ENCODE measurements at regions not wholly inside any gene's neighbourhood (a gene's known extent, or its start where the extent isn't known, plus 50 kb on each side); places are given as distances from the start of the nearest gene placed in this dataset.

- intact Hi-C loops (cut with DNase I) = no loop called here
- H3K27ac ChIP-seq = no peak overlapping the region
- peaks cover 0 to 15% (median 0%) of the 10 kb centered on the region in 11 donors for H3K9me3 ChIP-seq
- TF ChIP-seq, protein P1, sequence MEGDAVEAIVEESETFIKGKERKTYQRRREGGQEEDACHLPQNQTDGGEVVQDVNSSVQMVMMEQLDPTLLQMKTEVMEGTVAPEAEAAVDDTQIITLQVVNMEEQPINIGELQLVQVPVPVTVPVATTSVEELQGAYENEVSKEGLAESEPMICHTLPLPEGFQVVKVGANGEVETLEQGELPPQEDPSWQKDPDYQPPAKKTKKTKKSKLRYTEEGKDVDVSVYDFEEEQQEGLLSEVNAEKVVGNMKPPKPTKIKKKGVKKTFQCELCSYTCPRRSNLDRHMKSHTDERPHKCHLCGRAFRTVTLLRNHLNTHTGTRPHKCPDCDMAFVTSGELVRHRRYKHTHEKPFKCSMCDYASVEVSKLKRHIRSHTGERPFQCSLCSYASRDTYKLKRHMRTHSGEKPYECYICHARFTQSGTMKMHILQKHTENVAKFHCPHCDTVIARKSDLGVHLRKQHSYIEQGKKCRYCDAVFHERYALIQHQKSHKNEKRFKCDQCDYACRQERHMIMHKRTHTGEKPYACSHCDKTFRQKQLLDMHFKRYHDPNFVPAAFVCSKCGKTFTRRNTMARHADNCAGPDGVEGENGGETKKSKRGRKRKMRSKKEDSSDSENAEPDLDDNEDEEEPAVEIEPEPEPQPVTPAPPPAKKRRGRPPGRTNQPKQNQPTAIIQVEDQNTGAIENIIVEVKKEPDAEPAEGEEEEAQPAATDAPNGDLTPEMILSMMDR (IDR thresholded peaks at IDR 0.05) = no peak
- no peak for ATAC-seq
- no peaks in the 10 kb centered on the region for H3K27me3 ChIP-seq
- WGBS, 2 donors = 84 to 86% methylated on average over 2 of the region's 2 CpGs
- no peak for DNase-seq
- no peaks in the 10 kb centered on the region for H3K4me1 ChIP-seq
- no peak overlapping the region for H3K4me3 ChIP-seq
- H3K36me3 ChIP-seq = no peaks in the 10 kb centered on the region
These were observed 475.7 kb upstream of the REG3G start for GRCh38 chr2:78549766-78550165.

GRCh38 chr2:78553866-78554647, 471.4 kb upstream of the REG3G start:
- TF ChIP-seq, protein P1 (IDR thresholded peaks at IDR 0.05) = no peak
- no peak for ATAC-seq
- intact Hi-C loops (cut with DNase I) = no loop called here

DNA sequence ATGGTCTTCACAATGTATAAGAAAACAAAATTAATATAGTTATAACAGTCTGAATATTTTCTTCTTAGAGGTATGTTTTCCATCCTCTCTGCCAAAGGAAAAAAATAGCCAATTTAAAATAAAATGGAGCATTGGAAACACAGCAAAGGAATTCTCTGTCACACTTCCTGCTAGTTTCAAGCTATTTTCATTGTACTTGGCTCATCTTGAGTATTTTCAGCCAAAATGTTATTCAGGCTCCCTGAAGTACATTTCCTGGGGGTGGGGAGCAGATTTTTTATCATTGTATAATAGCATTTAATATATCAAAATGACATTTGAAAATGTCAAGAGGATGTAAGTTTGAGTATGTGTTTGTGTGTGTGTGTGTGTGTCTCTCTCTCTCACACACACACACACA, 463.6 kb upstream of the REG3G start:
- H3K27me3 ChIP-seq = no peaks in the 10 kb centered on the region
- H3K4me3 ChIP-seq = no peak overlapping the region
- peaks cover 0 to 6% (median 0%) of the 10 kb centered on the region in 11 donors for H3K9me3 ChIP-seq
- intact Hi-C loops (cut with DNase I) = no loop called here
- no peaks in the 10 kb centered on the region for H3K4me1 ChIP-seq
- H3K27ac ChIP-seq = no peak overlapping the region
- no peak for DNase-seq
- ATAC-seq = no peak
- H3K36me3 ChIP-seq = no peaks in the 10 kb centered on the region
- TF ChIP-seq, protein P1 (IDR thresholded peaks at IDR 0.05) = no peak

More at GRCh38 chr2:78553866-78554647, 471.4 kb upstream of the REG3G start:
- Histone ChIP-seq H3K4me1 (no peaks in the 10 kb centered on the region), H3K9me3 (peaks cover 0 to 13% (median 0%) of the 10 kb centered on the region in 11 donors), H3K27me3 (no peaks in the 10 kb centered on the region), H3K36me3 (no peaks in the 10 kb centered on the region), H3K27ac (no peak overlapping the region), H3K4me3 (no peak overlapping the region)
- 32 to 36% methylated on average over 3 of the region's 3 CpGs for WGBS, 2 donors
- DNase-seq = no peak

- Histone ChIP-seq H3K4me1 (no peaks in the 10 kb centered on the region), H3K9me3 (peaks cover 0 to 11% (median 0%) of the 10 kb centered on the region in 11 donors), H3K4me3 (no peak overlapping the region), H3K36me3 (no peaks in the 10 kb centered on the region), H3K27ac (no peak overlapping the region), H3K27me3 (no peaks in the 10 kb centered on the region)
- TF ChIP-seq, protein P1 (IDR thresholded peaks at IDR 0.05) = no peak
- DNase-seq (no peak), ATAC-seq (no peak)
- intact Hi-C loops (cut with DNase I) = no loop called here
These were observed 460.8 kb upstream of the REG3G start for GRCh38 chr2:78564666-78565065.
